Adrenal gland (tissue), 9 donors: ENCODE measurements at regions not wholly inside any gene's neighbourhood (a gene's known extent, or its start where the extent isn't known, plus 50 kb on each side); places are given as distances from the start of the nearest gene placed in this dataset.

ENCODE experiments used
- DNase-seq, 7 donors: peaks; one replicate each; pipeline ENCODE4 v3.0.0-alpha.2; 2019 to 2020
- H3K27ac ChIP-seq, 5 donors: fragments of 200-600 bp; sonication (generic) in 4 of 5; 1 replicate in 3 of 5; 2 replicates in 2 of 5; pipeline versions ENCODE4 v1.5.1 to v1.8.0; 2016 to 2020; ENCODE audit warnings: mild to moderate bottlenecking in 1 of 5
- H3K27me3 ChIP-seq: fragments of 200-600 bp; 2 replicates; pipeline ENCODE4 v1.8.0; 2021
- H3K36me3 ChIP-seq, 2 donors: fragments of 200-600 bp; replicated peaks in 1 of 2; 1 replicate in 1 of 2; 2 replicates in 1 of 2; pipeline versions ENCODE4 v1.5.1 to v1.8.0; 2018 to 2022
- H3K4me1 ChIP-seq, 2 donors: fragments of 200-600 bp; replicated peaks in 1 of 2; 1 replicate in 1 of 2; 2 replicates in 1 of 2; pipeline versions ENCODE4 v1.5.1 to v1.8.0; 2018 to 2021
- H3K4me3 ChIP-seq, 4 donors: fragments of 200-600 bp; sonication (generic) in 3 of 4; one replicate each; pipeline ENCODE4 v1.5.1; 2016 to 2018
- H3K9me3 ChIP-seq, 3 donors: fragments of 200-600 bp; sonication (generic) in 1 of 3; replicated peaks in 1 of 3; 1 replicate in 2 of 3; 2 replicates in 1 of 3; pipeline versions ENCODE4 v1.5.1 to v1.8.0; 2016 to 2021
- CTCF ChIP-seq, 6 experiments: fragments of 450-650 bp in 4 of 6; fragments of 200-600 bp in 2 of 6; sonication (generic) in 1 of 6; IDR thresholded peaks; 1 replicate in 5 of 6; 2 replicates in 1 of 6; pipeline versions ENCODE4 v1.5.1 to v1.8.0; 2016 to 2021; ENCODE audit warnings: antibody characterized with exemption in 6 of 6, mild to moderate bottlenecking in 2 of 6, moderate library complexity in 1 of 6
- POLR2A ChIP-seq, 2 donors: fragments of 450-650 bp; IDR thresholded peaks; one replicate each; pipeline ENCODE4 v1.6.1; 2017; ENCODE audit warnings: antibody characterized with exemption in 2 of 2, mild to moderate bottlenecking in 2 of 2, moderate library complexity in 1 of 2
- WGBS, 4 donors: extraction: QIAGEN DNeasy Blood & Tissue Kit in 2 of 4; methylation state at CpG; one replicate each; pipeline versions ENCODE4 v1.1.5 to v1.1.7; 2013 to 2017; 5-methylcytosine and 5-hydroxymethylcytosine counted together
- intact Hi-C, 2 donors: fragments of 100-400 bp; cut with DNase I; formaldehyde crosslinking; loops; one replicate each; pipeline versions ENCODE4 v1.14.1 to v1.15.0; 2022 to 2023
- donor health status: healthy with polysubstance abuse.
- donor health status: Bipolar disorder and iron deficiency.
- donor health status: DM: yes; HTN: yes; CAD: no.
- donor health status: DM: no; HTN: no; CAD: no.
- donor health status: DM: no; HTN: no; CAD: no.

DNA sequence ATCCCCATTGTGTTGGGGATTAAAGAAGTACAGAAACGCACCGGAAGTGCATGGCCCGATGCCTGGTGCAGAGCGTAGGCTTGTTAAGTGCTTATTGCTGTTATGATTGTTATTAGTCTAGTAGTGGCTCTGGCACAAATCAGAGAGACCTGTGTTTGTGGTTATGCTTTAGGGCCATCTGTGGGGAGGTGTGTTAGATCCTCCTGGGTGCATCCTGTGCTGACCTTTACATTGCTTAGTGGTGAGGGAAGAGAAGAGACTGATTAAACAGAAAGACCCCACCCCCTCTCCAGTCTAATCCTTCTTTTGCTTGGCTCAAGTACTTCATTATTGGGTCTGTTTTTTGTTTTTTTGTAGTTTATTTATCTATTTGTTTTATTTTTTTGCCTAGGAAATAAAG is 112.7 kb upstream of the SPRY4 start:
- H3K4me3 ChIP-seq, result no peak overlapping the region
- no peak for TF ChIP-seq CTCF (IDR thresholded peaks at IDR 0.05)
- no peak for TF ChIP-seq POLR2A (IDR thresholded peaks at IDR 0.05)
- H3K27ac ChIP-seq, result peak overlapping the region in 1 of 5 donors; percentile 15
- WGBS, 4 donors, result 72 to 95% (median 84%) methylated on average over 4 of the region's 4 CpGs
- no peaks in the 10 kb centered on the region for H3K36me3 ChIP-seq
- peak in 1 of 7 donors; percentile 31 for DNase-seq
- H3K27me3 ChIP-seq, result no peaks in the 10 kb centered on the region
- H3K9me3 ChIP-seq, result no peaks in the 10 kb centered on the region
- intact Hi-C loops, result no loop called here
- H3K4me1 ChIP-seq, result peaks cover 0 to 24% of the 10 kb centered on the region in 2 donors

- peaks cover 0 to 19% of the 10 kb centered on the region in 2 donors for H3K4me1 ChIP-seq
- intact Hi-C loops, result no loop called here
- no peak for TF ChIP-seq CTCF (IDR thresholded peaks at IDR 0.05)
- TF ChIP-seq POLR2A (IDR thresholded peaks at IDR 0.05), result no peak
- no peaks in the 10 kb centered on the region for H3K27me3 ChIP-seq
- WGBS, 4 donors, result 84 to 92% (median 87%) methylated on average over 9 of the region's 9 CpGs
- DNase-seq, result peak in 1 of 7 donors; percentile 21
- H3K36me3 ChIP-seq, result no peaks in the 10 kb centered on the region
- H3K4me3 ChIP-seq, result no peak overlapping the region
- H3K9me3 ChIP-seq, result no peaks in the 10 kb centered on the region
- H3K27ac ChIP-seq, result no peak overlapping the region
Measured at GRCh38 chr5:142435410-142436115, 110.7 kb upstream of the SPRY4 start.

- DNase-seq, result no peak
- Histone ChIP-seq H3K4me1 (peaks cover 0 to 11% of the 10 kb centered on the region in 2 donors), H3K4me3 (no peak overlapping the region), H3K27me3 (no peaks in the 10 kb centered on the region), H3K36me3 (no peaks in the 10 kb centered on the region), H3K27ac (peak overlapping the region in 1 of 5 donors; percentile 77), H3K9me3 (no peaks in the 10 kb centered on the region)
- 91 to 97% (median 96%) methylated on average over 2 of the region's 2 CpGs for WGBS, 4 donors
- TF ChIP-seq CTCF (IDR thresholded peaks at IDR 0.05) (no peak), POLR2A (IDR thresholded peaks at IDR 0.05) (no peak)
- intact Hi-C loops, result no loop called here
Measured at GRCh38 chr5:142434322-142434612, 109.4 kb upstream of the SPRY4 start.

DNA sequence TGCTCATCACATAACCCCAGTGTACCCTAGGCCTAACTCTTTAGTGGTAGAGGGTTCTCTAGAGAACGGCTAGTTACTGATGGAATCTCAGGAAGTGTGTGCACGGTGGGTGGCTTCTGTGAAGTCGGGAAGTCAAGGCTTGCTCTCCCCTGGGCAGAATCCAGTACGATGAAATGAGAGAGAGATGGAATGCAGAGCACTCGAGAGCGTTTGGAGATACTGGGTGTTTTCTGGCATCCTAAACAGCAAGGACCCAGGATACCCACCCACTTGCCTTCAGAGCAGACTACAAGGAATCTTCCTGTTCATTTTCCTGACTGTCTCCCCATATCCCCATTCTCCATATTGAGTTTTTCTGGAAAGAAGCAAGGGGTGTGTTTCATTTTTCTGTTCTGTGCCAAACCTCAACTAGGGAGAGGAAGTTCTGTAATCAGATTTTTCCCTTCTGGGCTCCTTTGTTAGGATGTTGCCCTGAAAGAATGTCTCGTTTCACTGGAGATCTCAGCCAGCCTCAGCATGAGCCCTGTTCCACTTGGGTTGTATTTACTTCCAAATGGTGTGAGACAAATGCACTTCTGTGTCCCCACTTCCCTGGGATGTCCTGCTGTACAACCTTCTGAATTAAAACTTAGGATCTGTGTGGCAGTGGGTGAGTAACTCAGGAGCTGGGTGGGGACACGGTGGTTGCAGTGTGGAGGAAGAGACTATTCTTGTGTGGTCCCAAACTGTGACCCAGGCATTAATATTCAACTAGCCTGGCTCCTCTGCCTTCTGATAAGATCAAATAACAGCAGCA is 108.9 kb upstream of the SPRY4 start:
- H3K4me3 ChIP-seq, result no peak overlapping the region
- H3K36me3 ChIP-seq, result no peaks in the 10 kb centered on the region
- DNase-seq, result no peak
- TF ChIP-seq POLR2A (IDR thresholded peaks at IDR 0.05) (no peak), CTCF (IDR thresholded peaks at IDR 0.05) (no peak)
- no peaks in the 10 kb centered on the region for H3K9me3 ChIP-seq
- peaks cover 0 to 8% of the 10 kb centered on the region in 2 donors for H3K4me1 ChIP-seq
- WGBS, 4 donors, result 50 to 64% (median 57%) methylated on average over 8 of the region's 8 CpGs
- peak overlapping the region in 2 of 5 donors; percentile 12 to 77 for H3K27ac ChIP-seq
- no peaks in the 10 kb centered on the region for H3K27me3 ChIP-seq
- intact Hi-C loops, result no loop called here
